Chondrocyte (in vitro differentiated cells): ENCODE measurements at regions not wholly inside any gene's neighbourhood (a gene's known extent, or its start where the extent isn't known, plus 50 kb on each side); places are given as distances from the start of the nearest gene placed in this dataset.

Source experiments
- DNase-seq: peaks from one replicate; pipeline ENCODE4 v3.0.0; 2021; ENCODE audit warnings: mixed read lengths, low spot score
- H3K27ac Mint-ChIP-seq: one replicate; pipeline ENCODE4 v1.8.0; 2021; ENCODE audit warnings: mild to moderate bottlenecking, moderate library complexity, mixed read lengths; ENCODE audit not compliant: unreplicated experiment
- H3K27me3 Mint-ChIP-seq: 2 replicates; pipeline ENCODE4 v1.8.0; 2021; ENCODE audit warnings: low read depth, mixed read lengths
- H3K36me3 Mint-ChIP-seq: 2 replicates; pipeline ENCODE4 v1.8.0; 2021; ENCODE audit warnings: low read depth, mixed read lengths
- H3K4me1 Mint-ChIP-seq: 2 replicates; pipeline ENCODE4 v1.8.0; 2021; ENCODE audit warnings: low read depth, mild to moderate bottlenecking, mixed read lengths
- H3K4me3 Mint-ChIP-seq: one replicate; pipeline ENCODE4 v1.8.0; 2021; ENCODE audit warnings: mild to moderate bottlenecking, moderate library complexity, mixed read lengths; ENCODE audit not compliant: unreplicated experiment
- H3K9me3 Mint-ChIP-seq: 2 replicates; pipeline ENCODE4 v1.8.0; 2021; ENCODE audit warnings: low read depth, mixed read lengths
- CTCF ChIP-seq: fragments of 200-600 bp; sonication (generic); IDR thresholded peaks from 2 replicates; pipeline ENCODE4 v1.5.0; 2021; ENCODE audit warnings: antibody characterized with exemption, mild to moderate bottlenecking, moderate library complexity

- no peak overlapping the region for H3K27ac Mint-ChIP-seq
- H3K4me3 Mint-ChIP-seq: no peak overlapping the region
- DNase-seq: no peak
- peaks cover 2% of the 10 kb centered on the region for H3K36me3 Mint-ChIP-seq
- TF ChIP-seq CTCF: no peak
- no peaks in the 10 kb centered on the region for H3K9me3 Mint-ChIP-seq
- no peaks in the 10 kb centered on the region for H3K4me1 Mint-ChIP-seq
- H3K27me3 Mint-ChIP-seq: peaks cover 6% of the 10 kb centered on the region
Observed at GRCh38 chr3:117348884-117349283, 639.3 kb downstream of the TUSC7 start.

- Mint-ChIP-seq H3K4me1 (no peaks in the 10 kb centered on the region), H3K4me3 (no peak overlapping the region), H3K36me3 (peaks cover 2% of the 10 kb centered on the region), H3K27me3 (peaks cover 4% of the 10 kb centered on the region), H3K9me3 (no peaks in the 10 kb centered on the region), H3K27ac (no peak overlapping the region)
- no peak for DNase-seq
- TF ChIP-seq CTCF: no peak
Observed at GRCh38 chr3:117349566-117349965, 640.0 kb downstream of the TUSC7 start.

DNA sequence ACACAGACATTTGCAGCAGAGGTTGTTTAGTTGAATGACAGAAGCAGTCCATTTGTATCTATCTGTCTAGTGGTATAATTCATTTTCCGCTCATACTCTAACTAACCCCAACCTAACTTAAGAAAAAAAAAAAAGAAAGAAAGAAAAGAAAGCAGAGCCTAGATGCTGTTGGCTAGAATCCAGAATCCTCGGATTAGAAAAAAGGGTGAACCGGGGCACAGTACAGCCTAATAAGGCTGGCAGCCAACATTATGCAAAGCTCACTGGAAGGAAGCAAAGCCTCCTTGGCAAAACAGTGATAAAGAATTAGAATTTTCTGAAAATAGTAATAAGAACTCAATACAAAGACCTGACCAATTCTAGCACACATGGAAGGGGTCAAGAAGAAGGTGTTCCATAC, 640.8 kb downstream of the TUSC7 start:
- H3K4me1 Mint-ChIP-seq: no peaks in the 10 kb centered on the region
- TF ChIP-seq CTCF: no peak
- DNase-seq: no peak
- no peak overlapping the region for H3K27ac Mint-ChIP-seq
- no peaks in the 10 kb centered on the region for H3K9me3 Mint-ChIP-seq
- H3K27me3 Mint-ChIP-seq: peaks cover 4% of the 10 kb centered on the region
- peaks cover 2% of the 10 kb centered on the region for H3K36me3 Mint-ChIP-seq
- no peak overlapping the region for H3K4me3 Mint-ChIP-seq

- H3K4me1 Mint-ChIP-seq: no peaks in the 10 kb centered on the region
- H3K27me3 Mint-ChIP-seq: no peaks in the 10 kb centered on the region
- H3K4me3 Mint-ChIP-seq: no peak overlapping the region
- no peak for DNase-seq
- H3K9me3 Mint-ChIP-seq: peaks cover 8% of the 10 kb centered on the region
- no peak overlapping the region for H3K27ac Mint-ChIP-seq
- no peaks in the 10 kb centered on the region for H3K36me3 Mint-ChIP-seq
- TF ChIP-seq CTCF: peak; percentile 74
Observed at GRCh38 chr3:117355566-117355965, 646.0 kb downstream of the TUSC7 start.

GRCh38 chr3:117356091-117356705, 646.6 kb downstream of the TUSC7 start:
- Mint-ChIP-seq H3K4me1 (no peaks in the 10 kb centered on the region), H3K27ac (no peak overlapping the region), H3K4me3 (no peak overlapping the region), H3K9me3 (peaks cover 12% of the 10 kb centered on the region), H3K27me3 (peaks cover under 1% of the 10 kb centered on the region), H3K36me3 (peaks cover 2% of the 10 kb centered on the region)
- TF ChIP-seq CTCF: no peak
- no peak for DNase-seq
